PFSK-1 (cell line): ENCODE measurements at regions not wholly inside any gene's neighbourhood (a gene's known extent, or its start where the extent isn't known, plus 50 kb on each side); places are given as distances from the start of the nearest gene placed in this dataset.

Source experiments
- FOXP2 ChIP-seq: optimal IDR thresholded peaks from 2 replicates; pipeline ENCODE3; 2011; ENCODE audit warnings: borderline replicate concordance, control low read depth, inconsistent platforms; ENCODE audit not compliant: insufficient read depth; ENCODE audit errors: extremely low read length, extremely low read depth
- POLR2AphosphoS5 ChIP-seq: IDR thresholded peaks from 2 replicates; pipeline ENCODE4 v1.6.1; 2012; ENCODE audit warnings: low read depth, mild to moderate bottlenecking, control low read depth, low read length, moderate library complexity
- SIN3A ChIP-seq: IDR thresholded peaks from 2 replicates; pipeline ENCODE4 v1.6.1; 2012; ENCODE audit warnings: mild to moderate bottlenecking, low read length, moderate library complexity, borderline replicate concordance; ENCODE audit not compliant: insufficient read depth
- TAF1 ChIP-seq: IDR thresholded peaks from 2 replicates; pipeline ENCODE4 v1.6.1; 2012; ENCODE audit warnings: low read length, control low read depth, borderline replicate concordance; ENCODE audit not compliant: insufficient read depth
- TF ChIP-seq, protein P1 (sequence below), 2 experiments: IDR thresholded peaks; 2 replicates each; pipeline versions ENCODE4 v1.6.1 to v1.8.0; 2011 to 2012; ENCODE audit warnings: low read depth in 2 of 2, low read length in 2 of 2, control low read depth in 1 of 2, inconsistent platforms in 1 of 2, mild to moderate bottlenecking in 1 of 2, moderate library complexity in 1 of 2; ENCODE audit not compliant: insufficient read depth in 1 of 2

DNA sequence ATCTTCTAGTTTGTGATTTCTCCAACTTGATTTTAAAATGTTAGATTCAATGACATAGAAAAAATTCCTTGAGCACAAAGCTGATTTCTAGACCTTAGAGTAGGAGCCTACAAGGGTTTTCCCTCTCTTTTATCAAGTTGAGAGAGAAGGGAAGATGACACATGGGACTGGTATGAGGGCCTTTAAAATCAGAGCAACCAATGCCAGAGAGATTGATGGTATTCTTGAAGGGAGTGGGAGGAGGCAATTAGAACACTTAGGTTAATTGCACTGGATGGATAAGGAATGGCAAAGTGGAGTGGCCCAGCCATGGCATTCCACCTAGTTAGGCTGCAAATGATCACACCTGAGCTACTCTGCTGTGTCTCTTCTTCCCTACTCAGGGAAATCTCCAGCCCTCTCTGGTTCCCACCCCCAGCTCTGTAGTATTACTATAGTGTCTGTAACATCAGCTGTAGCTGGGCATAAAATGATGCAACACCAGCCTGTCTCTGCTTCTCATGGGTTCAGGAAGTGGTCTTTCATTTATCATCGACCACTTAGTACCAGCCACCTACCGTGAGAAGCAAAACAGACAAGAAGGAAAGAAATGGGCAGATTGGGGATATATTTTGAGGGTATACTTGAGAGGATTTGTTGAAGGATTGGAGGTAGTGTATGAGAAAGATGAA lies 333.6 kb downstream of the DLEU7 start:
- no peak for TF ChIP-seq TAF1
- TF ChIP-seq FOXP2: no peak

DNA sequence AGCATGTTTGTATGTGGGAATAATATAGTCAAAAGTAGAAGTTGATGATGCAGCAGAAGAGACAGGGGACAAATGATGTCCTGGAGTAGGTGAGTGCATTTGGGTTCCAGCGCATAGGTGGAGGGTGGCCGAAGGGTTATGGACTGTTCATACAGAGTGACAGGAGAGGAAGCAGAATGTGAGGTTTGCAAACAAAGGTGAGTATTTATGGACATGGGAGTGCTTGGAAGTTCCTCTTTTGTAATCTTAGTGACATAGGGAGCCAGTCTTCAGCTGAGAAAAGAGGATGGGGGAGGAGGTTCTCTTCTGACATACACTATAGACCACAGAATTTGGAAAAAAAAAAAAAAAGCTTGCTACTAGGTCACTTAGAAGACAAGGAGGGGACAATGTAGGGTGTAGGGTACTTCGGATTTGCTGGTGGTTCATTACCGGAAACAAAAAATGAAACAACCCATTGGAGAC lies 331.6 kb downstream of the DLEU7 start:
- TF ChIP-seq POLR2AphosphoS5 (no peak), TAF1 (no peak), FOXP2 (no peak), SIN3A (no peak)
- TF ChIP-seq, protein P1, sequence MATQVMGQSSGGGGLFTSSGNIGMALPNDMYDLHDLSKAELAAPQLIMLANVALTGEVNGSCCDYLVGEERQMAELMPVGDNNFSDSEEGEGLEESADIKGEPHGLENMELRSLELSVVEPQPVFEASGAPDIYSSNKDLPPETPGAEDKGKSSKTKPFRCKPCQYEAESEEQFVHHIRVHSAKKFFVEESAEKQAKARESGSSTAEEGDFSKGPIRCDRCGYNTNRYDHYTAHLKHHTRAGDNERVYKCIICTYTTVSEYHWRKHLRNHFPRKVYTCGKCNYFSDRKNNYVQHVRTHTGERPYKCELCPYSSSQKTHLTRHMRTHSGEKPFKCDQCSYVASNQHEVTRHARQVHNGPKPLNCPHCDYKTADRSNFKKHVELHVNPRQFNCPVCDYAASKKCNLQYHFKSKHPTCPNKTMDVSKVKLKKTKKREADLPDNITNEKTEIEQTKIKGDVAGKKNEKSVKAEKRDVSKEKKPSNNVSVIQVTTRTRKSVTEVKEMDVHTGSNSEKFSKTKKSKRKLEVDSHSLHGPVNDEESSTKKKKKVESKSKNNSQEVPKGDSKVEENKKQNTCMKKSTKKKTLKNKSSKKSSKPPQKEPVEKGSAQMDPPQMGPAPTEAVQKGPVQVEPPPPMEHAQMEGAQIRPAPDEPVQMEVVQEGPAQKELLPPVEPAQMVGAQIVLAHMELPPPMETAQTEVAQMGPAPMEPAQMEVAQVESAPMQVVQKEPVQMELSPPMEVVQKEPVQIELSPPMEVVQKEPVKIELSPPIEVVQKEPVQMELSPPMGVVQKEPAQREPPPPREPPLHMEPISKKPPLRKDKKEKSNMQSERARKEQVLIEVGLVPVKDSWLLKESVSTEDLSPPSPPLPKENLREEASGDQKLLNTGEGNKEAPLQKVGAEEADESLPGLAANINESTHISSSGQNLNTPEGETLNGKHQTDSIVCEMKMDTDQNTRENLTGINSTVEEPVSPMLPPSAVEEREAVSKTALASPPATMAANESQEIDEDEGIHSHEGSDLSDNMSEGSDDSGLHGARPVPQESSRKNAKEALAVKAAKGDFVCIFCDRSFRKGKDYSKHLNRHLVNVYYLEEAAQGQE (IDR thresholded peaks at IDR 0.05; ENCODE audit: insufficient read depth in 1 of 2, low read depth in 2 of 2, low read length in 2 of 2): no peak

DNA sequence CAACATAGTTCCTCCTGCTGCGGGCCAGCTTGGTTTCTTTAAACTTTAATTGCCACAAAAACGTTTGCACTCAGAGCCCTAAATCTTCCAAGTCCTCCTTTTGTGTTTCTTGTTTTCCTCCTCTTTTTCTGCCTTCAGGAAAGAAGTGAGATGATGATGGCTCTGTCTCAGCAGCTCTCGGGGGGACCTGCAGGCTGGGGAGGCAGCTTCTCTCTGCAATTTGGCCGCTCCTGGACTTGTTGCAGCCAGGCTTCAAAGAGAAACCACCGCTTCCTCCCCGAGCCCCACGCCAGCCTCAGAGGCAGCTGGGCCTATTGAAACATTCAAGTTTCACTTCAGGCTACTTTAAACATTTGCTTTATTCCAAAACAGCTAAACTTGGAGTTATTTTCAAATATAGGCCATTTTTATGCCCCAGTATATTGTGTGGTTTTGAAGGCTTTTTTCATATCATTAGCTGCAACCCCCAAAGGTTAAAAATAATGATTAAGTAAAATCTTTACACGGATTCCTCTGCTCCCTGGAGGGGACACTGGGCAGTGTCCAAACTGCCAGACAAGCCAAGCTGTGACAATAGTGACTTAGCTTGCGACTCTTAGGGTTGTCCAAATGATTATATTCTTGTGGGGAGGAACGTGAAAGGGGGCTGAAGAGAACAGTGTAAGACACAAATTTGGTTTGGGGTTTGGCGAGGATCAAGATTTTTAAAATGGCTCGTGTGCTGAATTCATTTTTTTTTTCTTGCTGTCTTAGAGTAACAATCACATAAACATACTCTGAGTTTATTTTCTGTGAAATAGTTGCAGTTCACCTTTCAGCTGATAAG lies 330.8 kb downstream of the DLEU7 start:
- TF ChIP-seq POLR2AphosphoS5: no peak
- TF ChIP-seq SIN3A: no peak
- TF ChIP-seq, protein P1 (IDR thresholded peaks at IDR 0.05; ENCODE audit: insufficient read depth in 1 of 2, low read depth in 2 of 2, low read length in 2 of 2): no peak
- TF ChIP-seq FOXP2: no peak
- no peak for TF ChIP-seq TAF1

DNA sequence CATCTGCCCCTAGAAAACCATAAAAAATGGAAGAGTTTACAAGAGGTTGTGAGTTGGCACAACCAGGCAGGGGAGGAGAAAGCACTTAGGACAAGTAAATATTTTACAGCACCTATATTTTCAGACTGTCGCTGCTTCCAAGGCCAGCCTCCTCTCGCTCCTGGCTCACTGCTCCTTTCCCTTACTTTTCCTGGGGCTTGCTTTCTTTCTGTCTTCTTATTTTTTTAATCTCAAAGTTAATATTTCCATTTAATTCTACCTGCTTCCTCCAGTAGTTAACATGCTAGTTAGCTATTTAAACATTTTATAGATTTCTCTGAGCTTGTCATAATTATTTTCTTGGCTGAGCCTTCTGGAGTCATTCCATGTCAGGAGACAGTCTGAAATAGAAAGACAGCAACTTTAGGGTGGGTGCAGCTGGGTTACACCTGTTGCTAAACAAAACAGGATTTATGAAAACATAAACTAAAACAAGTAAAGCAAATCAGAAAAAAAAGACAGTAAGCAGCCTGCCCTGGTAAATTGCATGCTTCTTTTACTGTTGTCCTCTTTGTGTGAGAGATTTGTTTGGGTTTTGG lies 330.1 kb downstream of the DLEU7 start:
- TF ChIP-seq FOXP2 (no peak), POLR2AphosphoS5 (no peak), SIN3A (no peak), TAF1 (no peak)
- TF ChIP-seq, protein P1 (IDR thresholded peaks at IDR 0.05; ENCODE audit: insufficient read depth in 1 of 2, low read depth in 2 of 2, low read length in 2 of 2): no peak

DNA sequence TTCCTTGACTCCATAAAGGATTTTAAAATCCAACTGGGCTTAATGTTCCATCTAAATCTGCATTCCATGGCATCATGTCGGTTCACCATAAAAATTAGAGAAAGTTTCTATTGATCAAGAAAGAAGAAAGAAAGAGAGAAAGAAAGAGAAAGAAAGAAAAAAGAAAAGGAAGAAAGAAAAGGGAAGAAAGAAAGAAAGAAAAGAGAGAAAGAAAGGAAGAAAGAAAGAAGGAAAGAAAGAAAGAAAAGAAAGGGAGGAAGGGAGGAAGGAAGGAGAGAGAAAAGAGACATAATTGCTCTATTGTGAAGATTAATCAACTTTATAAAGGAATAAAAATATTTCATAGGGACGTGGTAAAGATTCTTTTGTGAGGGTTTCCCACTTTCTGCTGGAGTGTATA lies 329.2 kb downstream of the DLEU7 start:
- TF ChIP-seq FOXP2 (no peak), TAF1 (no peak), SIN3A (no peak), POLR2AphosphoS5 (no peak)
- TF ChIP-seq, protein P1 (IDR thresholded peaks at IDR 0.05; ENCODE audit: insufficient read depth in 1 of 2, low read depth in 2 of 2, low read length in 2 of 2): no peak
